ENCODE measurements at regions not wholly inside any gene's neighbourhood (a gene's known extent, or its start where the extent isn't known, plus 50 kb on each side); places are given as distances from the start of the nearest gene placed in this dataset.

DNA sequence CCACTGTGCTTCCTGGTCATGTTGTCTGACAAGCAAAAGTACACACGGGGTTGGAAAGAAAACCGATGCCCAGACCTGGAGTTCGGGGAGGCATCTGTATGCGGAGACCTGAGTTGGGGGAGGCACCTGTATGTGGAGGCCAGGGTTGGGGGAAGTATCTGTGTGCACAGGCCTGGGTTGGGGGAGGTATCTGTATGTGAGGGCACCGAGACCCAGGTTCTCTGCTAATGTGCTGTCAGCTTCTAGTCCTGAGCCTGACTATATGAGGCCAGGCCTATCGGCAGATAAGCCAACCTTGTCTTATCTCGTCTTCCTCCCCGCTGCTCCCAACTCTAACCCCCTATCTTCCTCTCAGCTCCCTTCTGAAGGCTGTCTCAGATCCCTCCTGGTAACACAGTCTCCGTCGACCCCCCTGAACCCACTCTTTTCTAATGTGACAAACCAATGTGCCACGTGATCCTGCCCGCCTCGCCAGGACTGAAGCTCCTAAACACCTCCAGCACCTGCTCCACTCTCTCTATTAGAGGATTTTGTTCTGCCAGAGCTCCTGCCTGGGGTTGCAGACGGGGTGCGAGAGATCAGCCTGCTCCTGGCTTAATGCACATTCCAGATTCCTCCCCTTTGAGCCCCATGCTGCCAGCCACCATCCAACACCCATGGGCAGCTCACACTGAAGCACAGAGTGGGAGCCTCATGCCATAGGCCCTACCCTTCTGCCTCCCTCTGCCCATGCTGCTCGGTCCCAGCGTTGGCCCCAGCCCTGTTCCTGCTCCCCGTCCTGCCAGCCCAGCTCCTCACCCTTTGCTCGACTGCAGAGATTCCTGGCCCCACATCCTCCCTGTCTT is 188.4 kb downstream of the SH3BP4 start:
- Histone ChIP-seq H3K4me2 (ENCODE audit: insufficient read depth, low read length) (no peak overlapping the region), H2AFZ (ENCODE audit: low read length) (no peak overlapping the region), H3K27ac (ENCODE audit: low read depth, low read length) (no peak overlapping the region), H4K20me1 (ENCODE audit: insufficient read depth, low read length) (no peaks in the 10 kb centered on the region), H3K36me3 (ENCODE audit: insufficient read depth, low read length) (no peaks in the 10 kb centered on the region), H3K9me3 (ENCODE audit: low read depth, low read length) (no peaks in the 10 kb centered on the region), H3K4me1 (ENCODE audit: insufficient read depth, low read length) (no peaks in the 10 kb centered on the region), H3K27me3 (ENCODE audit: insufficient read depth, low read length) (no peaks in the 10 kb centered on the region), H3K4me3 (ENCODE audit: insufficient read depth, low read length) (no peak overlapping the region), H3K79me2 (ENCODE audit: insufficient read depth, low read length) (no peaks in the 10 kb centered on the region)
- DNase-seq (ENCODE audit: insufficient read length, low spot score, missing footprints): no peak
- TF ChIP-seq, protein P1, sequence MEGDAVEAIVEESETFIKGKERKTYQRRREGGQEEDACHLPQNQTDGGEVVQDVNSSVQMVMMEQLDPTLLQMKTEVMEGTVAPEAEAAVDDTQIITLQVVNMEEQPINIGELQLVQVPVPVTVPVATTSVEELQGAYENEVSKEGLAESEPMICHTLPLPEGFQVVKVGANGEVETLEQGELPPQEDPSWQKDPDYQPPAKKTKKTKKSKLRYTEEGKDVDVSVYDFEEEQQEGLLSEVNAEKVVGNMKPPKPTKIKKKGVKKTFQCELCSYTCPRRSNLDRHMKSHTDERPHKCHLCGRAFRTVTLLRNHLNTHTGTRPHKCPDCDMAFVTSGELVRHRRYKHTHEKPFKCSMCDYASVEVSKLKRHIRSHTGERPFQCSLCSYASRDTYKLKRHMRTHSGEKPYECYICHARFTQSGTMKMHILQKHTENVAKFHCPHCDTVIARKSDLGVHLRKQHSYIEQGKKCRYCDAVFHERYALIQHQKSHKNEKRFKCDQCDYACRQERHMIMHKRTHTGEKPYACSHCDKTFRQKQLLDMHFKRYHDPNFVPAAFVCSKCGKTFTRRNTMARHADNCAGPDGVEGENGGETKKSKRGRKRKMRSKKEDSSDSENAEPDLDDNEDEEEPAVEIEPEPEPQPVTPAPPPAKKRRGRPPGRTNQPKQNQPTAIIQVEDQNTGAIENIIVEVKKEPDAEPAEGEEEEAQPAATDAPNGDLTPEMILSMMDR (IDR thresholded peaks at IDR 0.05; ENCODE audit: extremely low read depth, low read depth, low read length): no peak

DNA sequence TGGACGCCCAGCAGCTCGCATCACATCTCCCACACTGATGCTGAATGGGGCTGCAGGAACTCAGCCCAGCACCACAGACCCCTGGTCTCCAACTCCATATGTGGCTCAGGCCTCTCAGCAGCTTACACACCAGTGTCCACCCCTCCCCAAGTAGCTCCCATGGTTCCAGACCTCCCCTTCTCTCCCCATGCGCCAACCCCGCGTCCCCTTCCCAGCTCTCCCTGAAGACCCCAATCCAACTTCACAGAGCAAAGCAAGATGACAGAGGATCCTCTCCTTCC is 188.9 kb downstream of the SH3BP4 start:
- H3K9me3 ChIP-seq (ENCODE audit: low read depth, low read length): no peaks in the 10 kb centered on the region
- no peak overlapping the region for H2AFZ ChIP-seq (ENCODE audit: low read length)
- no peaks in the 10 kb centered on the region for H3K79me2 ChIP-seq (ENCODE audit: insufficient read depth, low read length)
- H3K36me3 ChIP-seq (ENCODE audit: insufficient read depth, low read length): no peaks in the 10 kb centered on the region
- TF ChIP-seq, protein P1 (IDR thresholded peaks at IDR 0.05; ENCODE audit: extremely low read depth, low read depth, low read length): no peak
- no peak for DNase-seq (ENCODE audit: insufficient read length, low spot score, missing footprints)
- H4K20me1 ChIP-seq (ENCODE audit: insufficient read depth, low read length): no peaks in the 10 kb centered on the region
- H3K4me1 ChIP-seq (ENCODE audit: insufficient read depth, low read length): no peaks in the 10 kb centered on the region
- H3K27me3 ChIP-seq (ENCODE audit: insufficient read depth, low read length): no peaks in the 10 kb centered on the region
- no peak overlapping the region for H3K4me3 ChIP-seq (ENCODE audit: insufficient read depth, low read length)
- H3K4me2 ChIP-seq (ENCODE audit: insufficient read depth, low read length): no peak overlapping the region
- no peak overlapping the region for H3K27ac ChIP-seq (ENCODE audit: low read depth, low read length)

DNA sequence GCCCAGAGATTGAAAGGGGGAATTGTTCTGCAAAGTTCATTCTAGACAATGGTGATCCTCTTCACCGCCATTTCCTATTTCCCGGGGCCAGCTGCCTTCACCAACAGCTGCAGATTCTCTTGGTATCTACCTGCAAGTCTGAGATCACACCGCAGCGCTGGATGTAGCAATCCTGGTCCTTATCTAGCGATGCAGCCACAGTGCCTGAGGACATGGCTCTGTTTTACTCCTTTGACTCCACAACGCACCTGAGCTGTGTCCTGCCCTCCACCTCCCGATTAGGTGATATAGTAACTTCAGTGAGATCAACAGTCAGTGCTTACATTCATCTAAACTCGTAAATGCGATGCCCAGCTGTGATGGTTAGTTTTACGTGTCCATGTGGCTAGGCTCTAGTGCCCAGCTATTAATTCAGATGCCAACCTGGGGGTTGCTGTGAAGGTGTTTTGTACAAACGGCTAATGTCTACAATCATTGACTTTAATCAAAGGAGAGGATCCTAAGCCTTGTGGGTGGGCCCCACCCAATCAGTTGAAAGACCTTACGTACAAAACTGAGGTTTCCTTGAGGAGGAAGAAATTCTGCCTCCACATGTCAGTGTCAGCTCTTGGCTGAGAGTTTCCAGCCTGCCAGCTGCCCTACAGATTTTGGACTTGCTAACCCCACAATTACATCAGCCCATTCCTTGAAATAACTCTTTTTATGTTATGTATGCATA is 189.8 kb downstream of the SH3BP4 start:
- no peaks in the 10 kb centered on the region for H3K9me3 ChIP-seq (ENCODE audit: low read depth, low read length)
- no peak overlapping the region for H2AFZ ChIP-seq (ENCODE audit: low read length)
- no peaks in the 10 kb centered on the region for H4K20me1 ChIP-seq (ENCODE audit: insufficient read depth, low read length)
- no peak overlapping the region for H3K4me2 ChIP-seq (ENCODE audit: insufficient read depth, low read length)
- no peak overlapping the region for H3K27ac ChIP-seq (ENCODE audit: low read depth, low read length)
- no peaks in the 10 kb centered on the region for H3K27me3 ChIP-seq (ENCODE audit: insufficient read depth, low read length)
- H3K4me3 ChIP-seq (ENCODE audit: insufficient read depth, low read length): no peak overlapping the region
- H3K79me2 ChIP-seq (ENCODE audit: insufficient read depth, low read length): no peaks in the 10 kb centered on the region
- H3K4me1 ChIP-seq (ENCODE audit: insufficient read depth, low read length): no peaks in the 10 kb centered on the region
- DNase-seq (ENCODE audit: insufficient read length, low spot score, missing footprints): no peak
- TF ChIP-seq, protein P1 (IDR thresholded peaks at IDR 0.05; ENCODE audit: extremely low read depth, low read depth, low read length): no peak
- H3K36me3 ChIP-seq (ENCODE audit: insufficient read depth, low read length): no peaks in the 10 kb centered on the region

DNA sequence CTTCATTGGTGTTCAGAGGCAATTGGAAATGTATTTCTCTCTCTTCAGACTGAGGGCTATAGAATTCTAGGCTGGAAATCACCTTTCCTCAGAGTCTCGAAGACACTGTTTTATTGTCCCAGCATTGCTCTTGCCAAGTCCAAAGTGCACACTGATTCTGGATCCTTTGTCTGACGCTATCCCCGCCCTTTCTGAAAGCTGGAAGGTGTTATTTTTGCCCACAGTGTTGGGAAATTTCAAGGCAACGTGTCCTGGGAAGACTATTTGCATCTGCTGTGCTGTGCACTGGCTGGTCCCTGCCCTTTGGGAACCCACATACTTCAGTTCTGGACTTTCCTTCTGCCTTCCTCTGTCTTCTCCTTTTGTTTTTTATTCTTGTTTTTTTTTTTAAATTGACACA is 190.8 kb downstream of the SH3BP4 start:
- Histone ChIP-seq H3K36me3 (ENCODE audit: insufficient read depth, low read length) (no peaks in the 10 kb centered on the region), H3K27ac (ENCODE audit: low read depth, low read length) (no peak overlapping the region), H3K4me1 (ENCODE audit: insufficient read depth, low read length) (no peaks in the 10 kb centered on the region), H3K27me3 (ENCODE audit: insufficient read depth, low read length) (no peaks in the 10 kb centered on the region), H3K4me3 (ENCODE audit: insufficient read depth, low read length) (no peak overlapping the region), H4K20me1 (ENCODE audit: insufficient read depth, low read length) (no peaks in the 10 kb centered on the region), H2AFZ (ENCODE audit: low read length) (no peak overlapping the region), H3K4me2 (ENCODE audit: insufficient read depth, low read length) (no peak overlapping the region), H3K79me2 (ENCODE audit: insufficient read depth, low read length) (no peaks in the 10 kb centered on the region), H3K9me3 (ENCODE audit: low read depth, low read length) (no peaks in the 10 kb centered on the region)
- no peak for DNase-seq (ENCODE audit: insufficient read length, low spot score, missing footprints)
- TF ChIP-seq, protein P1 (IDR thresholded peaks at IDR 0.05; ENCODE audit: extremely low read depth, low read depth, low read length): no peak
